GM06990 (cell line): ENCODE measurements at regions not wholly inside any gene's neighbourhood (a gene's known extent, or its start where the extent isn't known, plus 50 kb on each side); places are given as distances from the start of the nearest gene placed in this dataset.
"Not testable (repeated sequence)": the region's sequence is repeated elsewhere in the genome, so short reads cannot be mapped to it uniquely, and the experiment has no call there.

Experiments used
- DNase-seq: peaks from one replicate; pipeline ENCODE4 v3.0.0-alpha.2; 2011; ENCODE audit not compliant: insufficient read length; ENCODE audit errors: extremely low read depth
- H3K27me3 ChIP-seq: replicated peaks from 2 replicates; pipeline ENCODE4 v1.6.0; 2011; ENCODE audit warnings: low read length; ENCODE audit not compliant: control insufficient read depth, insufficient read depth
- H3K36me3 ChIP-seq: 2 replicates; pipeline ENCODE4 v1.5.1; 2011; ENCODE audit warnings: low read length; ENCODE audit not compliant: control insufficient read depth, insufficient read depth
- H3K4me3 ChIP-seq: replicated peaks from 2 replicates; pipeline ENCODE4 v1.5.1; 2011; ENCODE audit warnings: low read depth, mild to moderate bottlenecking, control low read depth, low read length
- TF ChIP-seq, protein P1 (sequence below): IDR thresholded peaks from 2 replicates; pipeline ENCODE4 v1.5.1; 2011; ENCODE audit warnings: low read length, control low read depth, mild to moderate bottlenecking, inconsistent platforms; ENCODE audit not compliant: insufficient read depth, poor library complexity, severe bottlenecking

GRCh38 chr6:74041420-74041819 is 345.4 kb downstream of the CD109 start:
- Histone ChIP-seq H3K27me3 (no peaks in the 10 kb centered on the region), H3K4me3 (no peak overlapping the region), H3K36me3 (no peaks in the 10 kb centered on the region)
- TF ChIP-seq, protein P1, sequence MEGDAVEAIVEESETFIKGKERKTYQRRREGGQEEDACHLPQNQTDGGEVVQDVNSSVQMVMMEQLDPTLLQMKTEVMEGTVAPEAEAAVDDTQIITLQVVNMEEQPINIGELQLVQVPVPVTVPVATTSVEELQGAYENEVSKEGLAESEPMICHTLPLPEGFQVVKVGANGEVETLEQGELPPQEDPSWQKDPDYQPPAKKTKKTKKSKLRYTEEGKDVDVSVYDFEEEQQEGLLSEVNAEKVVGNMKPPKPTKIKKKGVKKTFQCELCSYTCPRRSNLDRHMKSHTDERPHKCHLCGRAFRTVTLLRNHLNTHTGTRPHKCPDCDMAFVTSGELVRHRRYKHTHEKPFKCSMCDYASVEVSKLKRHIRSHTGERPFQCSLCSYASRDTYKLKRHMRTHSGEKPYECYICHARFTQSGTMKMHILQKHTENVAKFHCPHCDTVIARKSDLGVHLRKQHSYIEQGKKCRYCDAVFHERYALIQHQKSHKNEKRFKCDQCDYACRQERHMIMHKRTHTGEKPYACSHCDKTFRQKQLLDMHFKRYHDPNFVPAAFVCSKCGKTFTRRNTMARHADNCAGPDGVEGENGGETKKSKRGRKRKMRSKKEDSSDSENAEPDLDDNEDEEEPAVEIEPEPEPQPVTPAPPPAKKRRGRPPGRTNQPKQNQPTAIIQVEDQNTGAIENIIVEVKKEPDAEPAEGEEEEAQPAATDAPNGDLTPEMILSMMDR, result no peak
- DNase-seq, result no peak

- no peak overlapping the region for H3K4me3 ChIP-seq
- TF ChIP-seq, protein P1, result no peak
- no peaks in the 10 kb centered on the region for H3K27me3 ChIP-seq
- no peak for DNase-seq
- H3K36me3 ChIP-seq, result no peaks in the 10 kb centered on the region
Observed at GRCh38 chr6:74018825-74019224, 322.8 kb downstream of the CD109 start.

GRCh38 chr6:74015427-74015826 is 319.4 kb downstream of the CD109 start:
- no peak overlapping the region for H3K4me3 ChIP-seq
- H3K36me3 ChIP-seq, result no peaks in the 10 kb centered on the region
- no peaks in the 10 kb centered on the region for H3K27me3 ChIP-seq
- no peak for DNase-seq
- TF ChIP-seq, protein P1, result no peak

DNA sequence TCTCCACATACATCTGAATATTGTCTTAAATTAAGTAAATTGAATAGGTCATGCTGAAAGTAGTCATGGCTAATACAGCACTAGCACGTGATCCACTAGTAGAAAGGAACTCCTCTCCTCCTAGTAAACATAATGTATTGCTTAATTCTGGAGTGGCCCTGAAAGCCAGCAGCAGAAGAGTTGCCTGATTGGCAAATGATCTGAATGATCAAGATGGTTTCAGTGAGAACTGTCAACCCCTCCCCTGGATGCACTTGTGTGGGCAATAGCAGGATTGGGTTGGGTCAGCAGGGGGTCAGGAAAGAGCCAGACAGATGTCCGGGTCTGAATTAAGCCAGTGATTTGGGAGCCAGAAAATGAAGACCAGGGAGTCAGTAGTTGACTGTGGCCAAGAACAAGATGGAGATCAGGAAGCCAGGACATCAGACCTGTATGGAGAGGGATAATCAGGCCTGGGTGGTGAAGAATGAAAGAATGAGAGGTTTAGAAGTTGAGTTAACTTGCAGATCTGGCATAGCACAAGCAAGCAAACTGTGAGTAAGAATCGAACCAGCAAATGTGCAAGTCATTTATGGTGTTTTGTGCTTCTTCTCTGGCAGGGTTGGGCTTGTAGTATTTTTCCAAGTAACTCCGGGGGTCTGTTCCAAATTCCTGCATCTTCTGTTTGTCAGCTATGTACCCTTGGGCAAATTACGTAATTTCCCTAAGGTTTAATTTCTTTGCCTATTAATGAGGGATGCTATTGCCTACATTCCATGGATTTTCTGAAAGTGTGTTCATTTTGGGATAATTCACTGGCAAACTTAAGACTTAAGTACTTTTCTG is 304.9 kb downstream of the CD109 start:
- no peak for DNase-seq
- no peak overlapping the region for H3K4me3 ChIP-seq
- TF ChIP-seq, protein P1, result no peak
- no peaks in the 10 kb centered on the region for H3K27me3 ChIP-seq
- no peaks in the 10 kb centered on the region for H3K36me3 ChIP-seq

GRCh38 chr6:73990609-73991238 is 294.7 kb downstream of the CD109 start:
- not testable (repeated sequence) for H3K4me3 ChIP-seq, H3K27me3 ChIP-seq, DNase-seq, H3K36me3 ChIP-seq

GRCh38 chr6:73989428-73989827 is 293.4 kb downstream of the CD109 start:
- no peak overlapping the region for H3K4me3 ChIP-seq
- no peaks in the 10 kb centered on the region for H3K36me3 ChIP-seq
- no peaks in the 10 kb centered on the region for H3K27me3 ChIP-seq
- no peak for DNase-seq
- TF ChIP-seq, protein P1, result no peak
